HG03159 (cell line): ENCODE measurements at regions not wholly inside any gene's neighbourhood (a gene's known extent, or its start where the extent isn't known, plus 50 kb on each side); places are given as distances from the start of the nearest gene placed in this dataset.

Experiments used
- ATAC-seq: cut with Tn5 transposase; IDR thresholded peaks from one replicate; pipeline ENCODE4 v1.9.1; 2021; ENCODE audit warnings: mild to moderate bottlenecking, moderate library complexity; ENCODE audit not compliant: unreplicated experiment

GRCh38 chr2:3138621-3139020 is 239.0 kb downstream of the EIPR1 start:
- ATAC-seq: no peak

DNA sequence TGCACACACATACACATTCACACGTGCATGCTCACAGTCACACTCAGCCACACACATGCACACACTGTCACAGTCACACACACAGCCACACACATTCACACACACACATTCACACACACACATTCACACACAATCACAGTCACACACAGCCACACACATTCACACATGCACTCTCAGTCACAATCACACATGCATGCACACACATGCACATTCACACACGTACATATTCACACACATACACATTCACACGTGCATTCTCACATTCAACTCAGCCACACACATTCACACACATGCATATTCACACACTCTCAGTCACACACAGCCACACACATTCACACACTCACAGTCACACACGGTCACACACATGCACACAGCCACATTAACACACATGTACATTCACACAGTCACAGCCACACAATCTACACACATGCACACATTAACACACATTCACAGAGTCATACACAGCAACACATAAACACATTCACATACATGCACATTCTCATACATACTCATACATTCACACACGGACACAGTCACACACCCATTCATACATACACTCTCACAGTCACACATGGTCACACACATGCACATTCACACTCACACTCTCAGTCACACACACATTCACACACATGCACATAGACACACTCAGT is 239.8 kb downstream of the EIPR1 start:
- ATAC-seq: no peak

DNA sequence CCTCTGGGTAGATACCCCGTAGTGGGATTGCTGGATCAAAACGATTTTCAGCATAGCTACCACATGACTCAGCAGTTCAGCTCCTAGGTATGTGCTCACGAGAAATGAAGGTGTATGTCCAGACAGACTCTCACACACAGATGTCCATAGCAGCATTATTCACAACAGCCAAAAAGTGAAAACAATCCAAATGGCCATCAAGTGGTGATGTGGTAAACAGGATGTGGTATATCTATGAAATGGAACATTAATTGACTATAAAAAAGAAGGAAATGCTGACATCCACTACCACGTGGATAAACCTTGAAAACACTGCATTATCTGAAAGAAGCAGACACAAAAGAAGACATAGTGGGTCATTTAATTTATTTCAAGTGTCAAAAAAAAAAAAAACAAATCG is 241.9 kb downstream of the EIPR1 start:
- ATAC-seq: no peak

DNA sequence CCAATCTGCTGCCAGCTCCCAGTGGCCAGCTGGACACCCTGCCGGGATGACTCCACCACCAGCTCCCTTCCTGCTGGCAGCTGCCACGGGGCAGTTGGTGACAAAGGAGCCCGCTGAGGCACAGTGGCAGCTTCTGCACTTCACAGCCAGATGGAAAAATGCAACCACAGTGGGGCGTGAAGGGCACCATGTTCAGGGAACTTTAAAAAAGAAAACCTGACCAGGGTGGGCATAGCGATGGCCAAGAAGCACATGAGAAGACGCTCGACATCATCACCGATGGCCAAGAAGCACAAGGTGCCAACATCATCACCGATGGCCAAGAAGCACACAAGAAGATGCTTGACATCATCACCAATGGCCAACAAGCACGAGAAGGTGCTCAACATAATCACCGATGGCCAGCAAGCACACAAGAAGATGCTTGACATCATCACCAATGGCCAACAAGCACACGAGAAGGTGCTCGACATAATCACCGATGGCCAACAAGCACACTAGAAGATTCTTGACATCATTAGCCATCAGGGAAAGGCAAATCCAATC is 243.5 kb downstream of the EIPR1 start:
- ATAC-seq: no peak

DNA sequence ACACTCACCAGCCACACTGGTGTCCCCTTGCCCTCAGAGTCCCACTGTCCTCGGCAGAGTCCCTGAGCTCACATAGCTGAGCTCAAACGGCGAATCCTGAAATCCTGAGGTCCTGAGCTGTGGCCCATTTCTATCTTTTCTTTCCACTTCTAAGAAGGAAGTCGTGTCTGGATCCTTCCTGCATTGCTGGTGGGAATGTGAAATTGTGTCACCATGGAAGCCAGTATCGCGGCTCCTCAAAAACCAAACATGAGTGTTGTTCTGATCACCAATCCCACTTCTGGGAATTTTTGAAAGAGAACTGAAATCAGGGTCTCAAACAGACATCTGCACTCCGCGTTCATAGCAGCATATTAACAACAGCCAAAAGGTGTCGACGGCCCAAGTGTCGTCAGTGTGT is 244.7 kb downstream of the EIPR1 start:
- no peak for ATAC-seq

GRCh38 chr2:3132466-3132865 is 245.2 kb downstream of the EIPR1 start:
- no peak for ATAC-seq

DNA sequence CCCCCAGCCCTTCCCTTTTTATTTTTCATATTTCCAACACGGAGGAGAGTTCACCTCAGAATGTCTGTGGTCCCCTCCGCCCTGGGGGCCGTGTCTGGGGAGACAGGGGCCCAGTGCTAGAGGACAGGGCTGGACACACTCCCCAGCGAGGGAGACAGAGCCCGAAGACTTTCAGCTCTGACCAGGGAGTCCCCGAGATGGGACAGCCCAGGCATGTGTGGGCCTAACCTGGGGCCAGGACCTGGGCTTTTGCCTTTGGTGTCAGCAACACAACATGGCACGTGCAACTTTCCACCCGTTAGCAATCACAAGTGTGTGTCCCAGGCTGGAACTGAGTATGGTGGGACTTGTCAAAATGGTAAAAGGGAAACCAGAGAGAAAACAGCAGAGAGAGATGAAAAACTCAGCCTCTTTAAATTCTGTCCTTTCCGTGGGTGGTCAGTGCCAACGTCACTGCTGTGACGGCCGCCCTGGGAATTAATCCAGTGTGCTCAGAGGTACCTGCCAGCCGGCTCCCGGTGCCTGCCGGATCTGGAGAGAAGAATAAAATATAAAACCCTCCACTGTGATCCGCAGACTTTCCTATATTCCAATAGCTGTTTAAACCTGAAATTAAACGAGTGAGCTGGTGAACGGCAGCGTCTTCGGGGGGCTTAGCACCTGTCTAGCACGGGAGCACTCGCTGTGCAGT is 245.8 kb downstream of the EIPR1 start:
- no peak for ATAC-seq

DNA sequence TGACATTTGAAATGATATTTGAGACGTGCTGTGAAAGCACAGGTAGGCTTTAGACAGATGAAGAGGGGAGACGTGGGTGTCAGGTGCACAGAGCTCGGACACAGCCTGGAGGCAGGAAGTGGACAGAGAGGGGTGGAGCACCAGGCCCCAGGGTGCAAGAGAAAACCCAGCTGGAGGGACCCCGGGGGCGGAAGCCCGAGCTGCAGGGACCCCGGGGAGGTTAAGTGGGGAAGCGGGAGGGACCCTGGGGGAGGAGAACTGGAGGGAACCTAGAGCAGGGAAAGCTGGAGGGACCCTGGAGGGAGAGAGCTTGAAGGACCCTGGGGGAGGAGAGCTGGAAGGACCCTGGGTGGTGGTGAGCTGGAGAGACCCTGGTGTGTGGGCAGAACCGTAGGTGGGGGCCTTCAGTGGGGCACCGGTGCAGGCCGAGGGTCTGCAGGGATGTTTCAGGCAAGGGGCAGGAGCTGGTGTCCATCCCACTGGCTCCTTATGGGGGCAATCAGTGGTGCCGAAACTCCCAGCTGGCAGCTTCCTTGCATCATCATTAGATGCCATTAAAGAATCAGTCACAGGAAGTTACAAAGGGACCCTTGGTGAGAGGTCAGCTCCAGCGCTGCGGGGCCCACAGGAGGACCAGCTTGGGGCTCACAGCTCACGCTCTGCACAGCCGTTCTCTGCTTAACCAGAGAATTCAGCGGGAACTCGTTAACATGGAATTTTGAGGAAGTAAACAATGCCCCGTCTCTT is 246.6 kb downstream of the EIPR1 start:
- no peak for ATAC-seq

- no peak for ATAC-seq
Observed at GRCh38 chr2:3130444-3130843, 247.2 kb downstream of the EIPR1 start.

GRCh38 chr2:3129867-3130266 is 247.8 kb downstream of the EIPR1 start:
- ATAC-seq: no peak

GRCh38 chr2:3128786-3129185 is 248.8 kb downstream of the EIPR1 start:
- ATAC-seq: no peak

GRCh38 chr2:3127710-3128109 is 249.9 kb downstream of the EIPR1 start:
- no peak for ATAC-seq

- no peak for ATAC-seq
Observed at GRCh38 chr2:3126911-3127621, 250.6 kb downstream of the EIPR1 start.

- no peak for ATAC-seq
Observed at GRCh38 chr2:3126171-3126910, 251.3 kb downstream of the EIPR1 start.

DNA sequence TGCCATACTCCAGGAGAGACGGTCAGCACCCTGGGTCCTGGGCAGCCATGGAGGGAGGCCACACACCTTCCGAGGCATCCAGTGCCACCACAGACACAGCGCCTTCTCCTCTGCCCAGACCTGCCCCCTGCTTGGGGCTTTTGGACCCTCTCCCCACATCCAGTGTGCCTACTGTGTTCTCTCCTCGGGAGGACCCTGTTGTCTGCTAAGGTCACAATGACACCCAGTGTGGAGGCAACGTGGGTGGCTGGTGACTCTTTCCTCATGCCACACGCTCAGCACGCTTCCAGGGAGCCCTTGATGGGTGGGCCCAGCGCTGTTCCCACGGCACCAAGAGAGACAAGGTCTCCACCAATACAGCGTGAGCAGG is 251.9 kb downstream of the EIPR1 start:
- ATAC-seq: no peak

DNA sequence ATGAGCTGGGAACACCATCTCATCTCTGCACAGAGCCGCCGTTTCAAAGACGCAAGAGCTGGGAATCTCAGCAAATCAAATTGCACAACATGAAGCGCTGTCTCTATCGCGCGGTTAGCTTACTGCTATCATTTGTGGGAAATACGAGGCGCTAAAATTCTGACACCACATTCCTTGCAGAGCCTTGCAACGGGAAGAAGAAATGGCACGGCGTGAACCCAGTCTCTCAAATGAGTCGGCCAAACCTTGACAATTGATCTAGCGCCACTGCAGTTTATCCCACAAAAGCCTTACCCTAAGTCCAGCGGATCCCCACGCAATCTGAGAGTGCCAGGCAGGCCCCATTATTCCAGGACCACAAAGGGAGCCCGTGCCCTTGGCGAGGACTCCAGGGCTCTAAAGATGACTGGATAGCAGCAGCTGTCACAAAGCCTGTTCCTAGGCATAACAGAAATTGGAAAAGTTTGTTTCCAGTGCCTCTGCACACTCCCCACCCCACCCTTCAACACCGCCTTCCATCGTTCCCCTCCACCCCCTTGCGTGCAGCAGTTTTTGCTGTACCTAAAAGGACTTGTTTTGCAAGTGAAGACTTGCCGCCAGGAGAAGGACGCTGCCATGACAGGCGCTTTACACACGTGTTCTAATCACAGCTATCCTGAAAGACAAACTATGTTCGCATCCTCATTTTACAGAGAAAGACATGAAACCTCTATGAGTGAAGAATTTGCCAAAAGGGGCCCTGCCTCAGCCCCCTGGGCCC is 252.4 kb downstream of the EIPR1 start:
- ATAC-seq: no peak

- no peak for ATAC-seq
Observed at GRCh38 chr2:3122525-3122924, 255.1 kb downstream of the EIPR1 start.

DNA sequence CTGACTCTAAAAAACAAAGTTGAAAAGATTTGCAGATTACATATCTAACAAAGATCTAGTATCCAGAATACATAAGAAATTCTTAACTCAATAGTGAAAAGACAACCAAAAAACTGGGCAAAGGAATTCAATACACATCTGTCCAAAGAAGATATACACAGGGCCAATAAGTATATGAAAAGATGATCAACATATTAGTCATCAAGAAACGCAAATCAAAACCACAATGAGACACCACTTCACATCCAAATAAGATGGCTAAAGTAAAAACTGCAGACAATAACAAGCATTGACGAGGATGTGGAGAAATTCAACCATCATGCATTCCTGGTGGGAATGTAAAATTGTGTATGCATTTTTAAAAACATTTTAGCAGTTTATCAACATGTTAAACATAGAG is 256.0 kb downstream of the EIPR1 start:
- no peak for ATAC-seq

GRCh38 chr2:3117650-3118216 is 259.9 kb downstream of the EIPR1 start:
- ATAC-seq: no peak

DNA sequence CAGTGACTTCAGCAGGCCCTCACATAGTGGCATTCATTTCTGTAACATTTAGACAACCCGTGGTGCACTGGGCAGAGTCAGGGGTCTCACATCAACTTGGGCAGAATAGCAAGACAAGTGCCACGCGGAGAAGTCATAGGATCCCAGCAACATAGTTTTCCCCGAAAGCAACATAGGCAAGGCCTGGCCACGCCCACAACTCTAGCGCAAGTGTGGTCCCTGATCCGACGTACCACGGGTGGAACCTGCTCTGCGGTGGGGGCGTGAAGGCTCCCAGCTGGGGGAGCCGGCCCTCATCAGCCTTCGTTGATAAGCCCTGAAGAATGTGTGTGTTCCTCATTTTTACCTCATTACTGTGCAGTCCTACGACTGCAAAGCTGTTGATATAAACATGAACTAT is 261.2 kb downstream of the EIPR1 start:
- no peak for ATAC-seq
